GM19372 (cell line): ENCODE measurements at regions not wholly inside any gene's neighbourhood (a gene's known extent, or its start where the extent isn't known, plus 50 kb on each side); places are given as distances from the start of the nearest gene placed in this dataset.

Experiments used
- ATAC-seq: cut with Tn5 transposase; IDR thresholded peaks from one replicate; pipeline ENCODE4 v1.9.1; 2021; ENCODE audit warnings: mild to moderate bottlenecking, low read depth, moderate library complexity; ENCODE audit not compliant: unreplicated experiment

- ATAC-seq: no peak
Observed at GRCh38 chr6:147751232-147751631, 242.7 kb downstream of the SAMD5 start.

GRCh38 chr6:147752689-147753403 lies 244.4 kb downstream of the SAMD5 start:
- no peak for ATAC-seq

- ATAC-seq: no peak
Observed at GRCh38 chr6:147755999-147756398, 247.5 kb downstream of the SAMD5 start.

GRCh38 chr6:147756891-147757290 lies 248.4 kb downstream of the SAMD5 start:
- ATAC-seq: no peak

GRCh38 chr6:147757291-147757690 lies 248.8 kb downstream of the SAMD5 start:
- ATAC-seq: no peak

- ATAC-seq: no peak
Observed at GRCh38 chr6:147758303-147758702, 249.8 kb downstream of the SAMD5 start.

DNA sequence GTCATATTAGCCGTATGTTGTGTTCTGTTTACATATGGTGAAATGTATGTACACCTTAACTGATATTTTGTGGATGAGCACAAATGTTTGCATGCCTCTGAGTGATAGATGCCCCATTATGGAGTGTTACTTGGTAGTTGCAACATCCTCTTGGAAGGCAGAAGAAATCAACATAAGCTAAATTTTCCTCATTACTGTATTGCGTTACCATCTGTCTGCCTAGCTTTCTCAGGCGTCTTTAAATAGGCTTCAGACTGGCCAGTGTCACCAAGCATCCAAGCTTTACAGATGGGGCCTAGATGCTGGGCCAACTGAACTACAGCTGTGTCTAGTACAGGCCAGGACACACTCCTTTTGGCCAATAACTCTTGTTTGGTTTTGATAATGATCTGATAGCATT lies 250.6 kb downstream of the SAMD5 start:
- no peak for ATAC-seq

DNA sequence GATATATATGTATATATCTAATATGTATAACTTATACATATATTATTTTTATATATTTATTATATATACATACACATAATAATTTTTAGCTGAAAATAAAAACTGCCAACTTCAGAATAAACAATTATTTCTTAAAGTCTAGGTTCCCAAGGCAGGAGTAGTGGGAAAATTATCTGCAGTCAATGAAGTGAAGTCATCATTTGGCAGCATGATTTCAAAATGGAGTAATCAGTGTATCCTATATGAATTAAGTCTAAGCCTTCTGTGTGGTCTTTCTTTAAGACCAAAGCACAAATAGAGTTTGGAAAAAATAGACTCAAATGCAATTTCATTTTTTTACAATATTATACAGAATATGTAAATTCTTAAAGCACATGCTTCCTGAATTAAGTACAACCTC lies 251.0 kb downstream of the SAMD5 start:
- ATAC-seq: no peak

DNA sequence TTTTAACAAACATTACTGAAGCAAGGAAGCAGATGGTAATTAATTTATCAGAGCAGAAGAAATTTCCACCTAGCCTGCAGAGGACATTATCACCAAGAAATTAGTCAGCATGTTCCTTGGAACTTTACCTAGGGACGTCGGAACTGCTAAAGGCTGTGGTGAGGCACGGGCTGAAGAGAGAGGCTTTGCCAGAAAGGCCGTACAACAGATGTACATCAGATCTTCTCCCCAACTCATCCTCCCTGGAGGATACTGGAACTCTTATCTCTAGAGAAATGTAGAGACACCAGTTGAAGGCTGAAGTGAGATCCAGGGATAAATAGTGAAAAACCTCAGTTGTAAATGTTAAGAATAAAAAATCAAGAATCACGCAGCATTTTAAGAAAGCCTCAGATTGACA lies 257.1 kb downstream of the SAMD5 start:
- no peak for ATAC-seq

GRCh38 chr6:147768969-147769368 lies 260.5 kb downstream of the SAMD5 start:
- ATAC-seq: no peak

- ATAC-seq: no peak
Observed at GRCh38 chr6:147769496-147770087, 261.1 kb downstream of the SAMD5 start.

GRCh38 chr6:147770221-147770620 lies 261.7 kb downstream of the SAMD5 start:
- ATAC-seq: no peak

DNA sequence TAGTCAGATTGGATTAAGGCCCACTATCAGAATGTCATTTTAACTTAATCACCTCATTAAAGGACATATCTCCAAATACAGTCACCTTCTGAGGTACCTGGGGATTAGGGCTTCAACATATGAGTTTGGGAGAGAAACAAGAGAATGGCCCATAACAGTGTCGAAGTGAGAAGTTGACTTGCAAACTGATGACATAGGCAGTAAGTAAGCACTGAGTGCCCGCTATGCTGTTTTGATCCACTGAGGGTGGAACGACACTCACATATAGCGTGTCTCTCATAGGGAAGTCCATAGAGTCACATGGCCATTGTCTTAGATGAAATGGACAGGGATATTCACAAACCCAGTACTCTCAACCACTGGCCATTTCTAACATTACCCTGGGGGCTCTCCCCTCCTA lies 264.2 kb downstream of the SAMD5 start:
- ATAC-seq: no peak

- ATAC-seq: no peak
Observed at GRCh38 chr6:147774856-147775255, 266.4 kb downstream of the SAMD5 start.

GRCh38 chr6:147776631-147777213 lies 268.2 kb downstream of the SAMD5 start:
- ATAC-seq: no peak

- ATAC-seq: no peak
Observed at GRCh38 chr6:147779624-147780023, 271.1 kb downstream of the SAMD5 start.

DNA sequence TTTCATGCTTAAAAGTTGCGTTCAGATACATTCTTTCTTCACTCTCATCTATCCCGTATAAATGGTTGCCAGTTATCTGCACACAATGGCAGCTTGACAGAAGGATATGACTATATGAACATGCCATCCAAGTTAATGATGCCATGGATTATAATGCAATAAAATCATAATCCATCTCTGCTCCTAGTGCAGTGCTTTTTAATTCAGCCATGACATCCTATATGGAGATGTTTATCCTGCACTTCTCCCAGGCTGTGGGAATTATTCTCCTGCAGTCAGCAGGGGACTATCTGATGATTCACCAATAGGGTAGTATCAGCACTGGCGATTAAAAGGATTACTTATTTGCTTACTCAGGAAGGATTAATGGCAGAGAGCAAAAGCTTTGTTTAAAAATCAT lies 273.8 kb downstream of the SAMD5 start:
- no peak for ATAC-seq

DNA sequence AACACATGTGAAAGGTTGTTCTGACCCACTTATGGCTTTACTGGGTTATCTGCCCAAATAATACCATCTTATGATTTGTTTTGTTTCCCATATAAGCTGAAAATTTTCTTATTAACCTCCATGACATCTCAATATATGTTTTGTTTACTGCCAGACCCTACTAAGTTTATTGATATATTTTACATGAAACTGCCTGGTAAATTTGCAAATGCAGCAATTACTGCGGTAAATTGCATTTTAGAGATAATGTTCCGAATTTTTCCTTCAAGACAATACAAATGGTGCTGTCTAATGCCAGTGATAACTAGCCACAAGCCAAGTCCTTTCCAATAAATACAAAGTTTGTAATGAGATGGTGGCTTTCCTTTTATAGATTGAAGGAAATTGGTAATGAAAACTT lies 275.9 kb downstream of the SAMD5 start:
- ATAC-seq: no peak

- no peak for ATAC-seq
Observed at GRCh38 chr6:147787417-147787816, 278.9 kb downstream of the SAMD5 start.

- ATAC-seq: no peak
Observed at GRCh38 chr6:147789430-147789947, 281.0 kb downstream of the SAMD5 start.

DNA sequence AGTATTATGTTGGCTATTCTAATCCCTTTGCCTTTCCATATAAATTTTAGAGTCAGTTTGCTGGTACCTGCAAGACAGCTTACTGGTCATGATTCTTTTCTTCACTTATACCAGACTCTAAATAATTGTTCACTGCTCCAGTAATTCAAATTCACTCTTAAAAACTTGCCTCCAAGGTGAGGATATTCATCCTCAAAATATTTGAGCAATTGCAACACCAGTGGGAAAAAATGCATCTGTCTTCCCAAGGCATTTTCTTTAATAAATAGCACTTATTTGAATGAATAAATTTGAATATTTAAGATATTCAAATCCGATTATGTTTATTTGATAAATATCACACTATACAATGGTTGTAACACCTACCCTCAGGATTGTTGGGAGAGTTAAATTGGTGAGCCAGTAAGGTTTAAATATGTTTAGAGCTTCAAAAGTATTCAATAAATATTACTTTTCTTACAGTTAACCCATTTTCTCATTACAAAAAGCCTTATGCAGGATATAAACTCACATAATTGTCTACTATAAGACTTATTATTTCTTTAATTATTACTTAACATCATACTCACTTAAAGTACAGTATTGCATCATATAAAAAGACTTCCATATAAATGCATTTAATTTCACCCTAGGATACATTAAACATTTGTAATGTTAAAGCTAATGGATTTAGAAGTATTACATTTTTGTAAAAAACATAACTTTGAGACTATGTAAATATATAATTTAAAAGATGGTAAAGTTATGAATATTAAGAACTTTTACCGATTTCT lies 285.6 kb downstream of the SAMD5 start:
- ATAC-seq: no peak
